Adrenal gland (tissue), 5 donors: ENCODE measurements at regions not wholly inside any gene's neighbourhood (a gene's known extent, or its start where the extent isn't known, plus 50 kb on each side); places are given as distances from the start of the nearest gene placed in this dataset.

Experiments
- POLR2A ChIP-seq, 2 donors: fragments of 450-650 bp; IDR thresholded peaks; one replicate each; pipeline ENCODE4 v1.6.1; 2017; ENCODE audit warnings: antibody characterized with exemption in 2 of 2, mild to moderate bottlenecking in 2 of 2, moderate library complexity in 1 of 2
- TF ChIP-seq, protein P1 (sequence below), 6 experiments: fragments of 450-650 bp in 4 of 6; fragments of 200-600 bp in 2 of 6; sonication (generic) in 1 of 6; IDR thresholded peaks; 1 replicate in 5 of 6; 2 replicates in 1 of 6; pipeline versions ENCODE4 v1.5.1 to v1.8.0; 2016 to 2021; ENCODE audit warnings: antibody characterized with exemption in 6 of 6, mild to moderate bottlenecking in 2 of 6, moderate library complexity in 1 of 6
- donor health status: DM: no; HTN: no; CAD: no.

DNA sequence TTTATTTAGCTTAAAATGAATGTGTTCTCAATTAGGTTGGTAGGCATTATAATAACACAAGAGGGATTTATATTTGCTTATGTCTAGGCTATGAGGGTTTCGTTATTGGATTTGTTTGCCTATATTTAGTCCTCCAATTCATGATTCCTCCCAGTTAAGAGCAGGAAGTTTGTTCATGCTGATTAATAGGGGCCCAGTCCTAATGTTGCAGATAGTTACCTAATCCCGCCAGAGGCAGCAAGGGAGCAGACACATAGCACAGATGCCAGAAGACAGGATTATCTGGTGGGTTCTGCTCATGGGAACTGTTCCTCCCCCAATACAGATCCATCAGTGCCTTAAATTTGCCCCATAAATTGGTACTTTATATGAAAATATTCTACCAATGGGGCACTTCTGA lies 100.8 kb upstream of the TLE4 start:
- TF ChIP-seq, protein P1, sequence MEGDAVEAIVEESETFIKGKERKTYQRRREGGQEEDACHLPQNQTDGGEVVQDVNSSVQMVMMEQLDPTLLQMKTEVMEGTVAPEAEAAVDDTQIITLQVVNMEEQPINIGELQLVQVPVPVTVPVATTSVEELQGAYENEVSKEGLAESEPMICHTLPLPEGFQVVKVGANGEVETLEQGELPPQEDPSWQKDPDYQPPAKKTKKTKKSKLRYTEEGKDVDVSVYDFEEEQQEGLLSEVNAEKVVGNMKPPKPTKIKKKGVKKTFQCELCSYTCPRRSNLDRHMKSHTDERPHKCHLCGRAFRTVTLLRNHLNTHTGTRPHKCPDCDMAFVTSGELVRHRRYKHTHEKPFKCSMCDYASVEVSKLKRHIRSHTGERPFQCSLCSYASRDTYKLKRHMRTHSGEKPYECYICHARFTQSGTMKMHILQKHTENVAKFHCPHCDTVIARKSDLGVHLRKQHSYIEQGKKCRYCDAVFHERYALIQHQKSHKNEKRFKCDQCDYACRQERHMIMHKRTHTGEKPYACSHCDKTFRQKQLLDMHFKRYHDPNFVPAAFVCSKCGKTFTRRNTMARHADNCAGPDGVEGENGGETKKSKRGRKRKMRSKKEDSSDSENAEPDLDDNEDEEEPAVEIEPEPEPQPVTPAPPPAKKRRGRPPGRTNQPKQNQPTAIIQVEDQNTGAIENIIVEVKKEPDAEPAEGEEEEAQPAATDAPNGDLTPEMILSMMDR (IDR thresholded peaks at IDR 0.05) = no peak
- TF ChIP-seq POLR2A (IDR thresholded peaks at IDR 0.05) = no peak
